Raji (cell line): ENCODE measurements at regions not wholly inside any gene's neighbourhood (a gene's known extent, or its start where the extent isn't known, plus 50 kb on each side); places are given as distances from the start of the nearest gene placed in this dataset.

Experiments
- POLR2A ChIP-seq: IDR thresholded peaks from 2 replicates; pipeline ENCODE4 v1.6.1; 2011; ENCODE audit warnings: low read depth, low read length, control low read depth; ENCODE audit not compliant: insufficient read depth

- no peak for TF ChIP-seq POLR2A
Observed at GRCh38 chr5:91291628-91292569, 91.2 kb downstream of the ARRDC3 start.

- no peak for TF ChIP-seq POLR2A
Observed at GRCh38 chr5:91288118-91288916, 94.8 kb downstream of the ARRDC3 start.

GRCh38 chr5:91283899-91284298 lies 99.2 kb downstream of the ARRDC3 start:
- TF ChIP-seq POLR2A, result no peak

DNA sequence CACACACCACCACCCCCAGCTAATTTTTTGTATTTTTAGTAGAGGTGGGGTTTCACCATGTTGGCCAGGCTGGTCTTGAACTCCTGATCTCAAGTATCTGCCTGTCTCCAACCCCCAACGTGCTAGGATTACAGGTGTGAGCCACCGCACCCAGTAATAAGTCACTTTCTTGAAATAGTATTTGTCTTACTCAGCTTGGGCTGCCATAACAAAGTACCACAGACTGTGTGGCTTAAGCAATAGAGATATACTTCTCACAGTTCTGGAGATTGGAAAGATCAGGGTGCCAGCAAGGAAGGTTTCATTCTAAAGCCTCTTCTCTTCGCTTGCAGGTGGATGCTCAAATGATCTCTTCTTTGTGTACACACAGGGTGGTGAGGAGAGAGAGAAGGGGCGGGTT lies 99.8 kb downstream of the ARRDC3 start:
- no peak for TF ChIP-seq POLR2A

DNA sequence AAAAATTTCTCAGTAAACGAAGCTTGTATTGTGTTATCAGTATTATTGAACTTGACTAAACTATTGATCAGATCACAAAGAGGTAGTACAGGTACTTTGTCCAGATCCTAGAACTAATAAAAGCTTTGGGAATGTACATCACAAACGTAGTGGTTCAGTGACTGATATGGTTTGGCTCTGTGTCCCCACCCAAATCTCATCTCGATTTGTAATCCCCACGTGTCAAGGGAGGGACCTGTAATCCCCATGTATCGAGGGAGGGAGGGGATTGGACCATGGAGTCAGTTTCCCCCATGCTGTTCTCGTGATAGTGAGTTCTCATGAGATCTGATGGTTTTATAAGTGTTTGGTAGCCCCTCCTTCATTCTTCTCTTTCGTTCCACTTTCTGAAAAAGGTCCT lies 100.9 kb downstream of the ARRDC3 start:
- no peak for TF ChIP-seq POLR2A

- TF ChIP-seq POLR2A, result no peak
Observed at GRCh38 chr5:91281401-91281800, 101.7 kb downstream of the ARRDC3 start.

DNA sequence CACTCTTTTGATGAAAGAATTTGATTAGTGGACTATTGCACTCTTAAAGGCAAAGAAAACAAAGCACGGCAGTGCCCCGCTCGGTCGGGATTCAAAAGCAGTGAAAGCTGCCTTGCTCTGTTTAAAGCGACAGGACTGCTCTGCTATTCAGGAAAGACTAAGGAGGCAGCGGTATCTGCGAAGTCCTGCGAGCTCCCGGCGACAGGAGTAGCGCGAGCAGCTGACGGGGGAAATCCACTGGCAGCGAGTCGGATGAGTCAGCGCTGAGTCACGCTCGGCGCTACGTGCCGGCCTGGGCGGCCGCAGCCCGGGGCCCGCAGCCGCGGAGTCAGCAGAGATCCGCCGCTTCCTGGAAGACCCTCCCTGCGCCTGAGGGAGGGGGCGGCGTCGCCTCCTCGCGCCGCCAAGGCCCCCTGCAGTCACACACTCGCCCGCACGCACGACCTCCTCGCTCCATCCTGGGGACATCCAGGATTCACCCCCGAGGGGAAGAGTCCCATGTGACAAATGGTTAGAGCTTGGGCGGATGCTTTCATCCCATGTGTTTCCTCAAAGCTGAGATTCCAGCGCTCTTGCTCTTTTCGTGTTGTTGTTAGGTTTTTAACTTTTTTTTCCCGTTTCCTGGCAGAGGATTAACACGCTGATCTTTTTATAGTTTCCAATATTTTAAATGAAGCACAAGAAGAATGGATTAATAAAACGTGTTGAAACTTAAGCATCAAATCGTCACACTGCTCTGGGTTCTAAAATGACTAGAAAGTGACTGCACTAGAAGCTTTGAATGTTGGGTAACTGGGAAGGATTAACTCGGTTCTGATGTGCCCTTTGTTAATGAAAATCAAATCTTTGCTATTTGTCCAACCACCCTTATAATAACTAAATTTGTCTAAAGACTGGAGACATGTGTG lies 102.5 kb downstream of the ARRDC3 start:
- no peak for TF ChIP-seq POLR2A

DNA sequence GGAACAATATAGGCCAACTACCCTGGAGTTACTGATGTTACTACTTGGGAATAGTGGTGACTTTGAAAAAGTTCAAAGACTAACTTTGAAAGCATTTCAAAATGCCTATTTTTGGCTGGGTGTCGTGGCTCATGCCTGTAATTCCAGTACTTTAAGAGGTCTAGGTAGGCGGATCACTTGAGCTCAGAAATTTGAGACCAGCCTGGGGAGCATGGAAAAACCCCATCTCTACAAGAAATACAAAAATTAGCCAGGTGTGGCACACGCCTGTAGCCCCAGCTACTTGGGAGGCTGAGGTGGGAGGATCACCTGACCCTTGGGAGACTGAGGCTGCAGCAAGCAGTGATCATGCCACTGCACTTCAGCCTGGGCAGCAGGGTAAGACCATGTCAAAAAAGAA lies 105.3 kb downstream of the ARRDC3 start:
- TF ChIP-seq POLR2A, result no peak

- no peak for TF ChIP-seq POLR2A
Observed at GRCh38 chr5:91277093-91277626, 106.0 kb downstream of the ARRDC3 start.

DNA sequence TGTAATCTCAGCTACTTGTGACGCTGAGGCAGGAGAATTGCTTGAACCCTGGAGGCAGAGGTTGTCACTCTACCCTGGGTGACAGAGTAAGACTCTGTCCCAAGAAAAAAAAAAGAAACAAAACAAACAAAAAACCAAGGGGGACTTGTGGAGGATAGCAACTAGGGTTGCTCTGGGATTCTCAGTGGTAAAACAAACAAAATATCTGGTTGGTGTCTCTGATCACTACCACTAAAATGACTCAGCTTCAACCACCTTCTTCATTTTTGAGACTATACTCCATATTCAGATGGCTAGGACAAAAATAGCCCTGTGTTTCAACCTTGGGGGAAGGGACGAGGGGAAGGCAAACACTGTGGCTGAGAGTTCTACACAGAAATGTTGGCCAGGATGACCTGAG lies 110.3 kb downstream of the ARRDC3 start:
- TF ChIP-seq POLR2A, result no peak

DNA sequence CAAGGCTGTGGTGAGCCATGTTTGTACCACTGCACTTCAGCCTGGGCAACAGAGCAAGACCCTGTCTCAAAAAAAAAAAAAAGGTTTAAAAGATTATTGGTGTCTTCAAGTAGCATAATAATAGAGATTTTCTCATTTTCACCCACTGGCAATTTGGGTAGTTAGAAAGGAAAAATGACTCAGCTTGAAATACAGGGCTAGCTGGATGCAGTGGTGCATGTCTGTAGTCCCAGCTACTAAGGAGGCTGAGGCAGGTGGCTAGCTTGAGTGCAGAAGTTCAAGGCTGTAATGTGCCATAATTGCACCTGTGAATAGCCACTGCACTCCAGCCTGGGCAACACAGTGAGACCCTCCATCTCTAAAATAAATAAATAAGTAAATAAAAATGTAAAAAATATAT lies 111.1 kb downstream of the ARRDC3 start:
- no peak for TF ChIP-seq POLR2A

- TF ChIP-seq POLR2A, result no peak
Observed at GRCh38 chr5:91269198-91269597, 113.9 kb downstream of the ARRDC3 start.

DNA sequence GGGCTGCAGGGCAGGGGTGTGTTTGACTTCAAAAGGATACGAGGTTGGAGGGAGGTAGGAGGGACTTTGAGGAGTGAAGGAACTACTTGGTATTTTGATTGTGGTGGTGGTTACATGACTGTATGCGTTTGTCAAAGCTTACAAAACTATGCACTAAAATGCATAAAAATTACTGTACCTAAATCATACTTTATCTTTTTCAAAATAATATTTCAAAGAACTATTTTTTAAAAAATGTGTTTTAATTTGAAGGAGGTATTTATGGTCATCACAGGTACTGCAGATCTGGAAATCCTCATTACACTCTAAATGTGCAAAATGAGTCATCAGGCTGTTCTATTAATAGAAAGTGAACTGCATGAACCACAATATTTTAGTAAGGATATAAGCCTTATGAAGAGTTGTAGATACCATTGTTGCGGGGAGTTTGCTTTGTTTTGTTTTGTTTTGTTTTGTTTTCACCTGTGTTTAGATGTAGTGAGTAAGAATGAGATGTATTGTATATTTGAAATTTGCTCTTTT lies 116.9 kb downstream of the ARRDC3 start:
- no peak for TF ChIP-seq POLR2A

DNA sequence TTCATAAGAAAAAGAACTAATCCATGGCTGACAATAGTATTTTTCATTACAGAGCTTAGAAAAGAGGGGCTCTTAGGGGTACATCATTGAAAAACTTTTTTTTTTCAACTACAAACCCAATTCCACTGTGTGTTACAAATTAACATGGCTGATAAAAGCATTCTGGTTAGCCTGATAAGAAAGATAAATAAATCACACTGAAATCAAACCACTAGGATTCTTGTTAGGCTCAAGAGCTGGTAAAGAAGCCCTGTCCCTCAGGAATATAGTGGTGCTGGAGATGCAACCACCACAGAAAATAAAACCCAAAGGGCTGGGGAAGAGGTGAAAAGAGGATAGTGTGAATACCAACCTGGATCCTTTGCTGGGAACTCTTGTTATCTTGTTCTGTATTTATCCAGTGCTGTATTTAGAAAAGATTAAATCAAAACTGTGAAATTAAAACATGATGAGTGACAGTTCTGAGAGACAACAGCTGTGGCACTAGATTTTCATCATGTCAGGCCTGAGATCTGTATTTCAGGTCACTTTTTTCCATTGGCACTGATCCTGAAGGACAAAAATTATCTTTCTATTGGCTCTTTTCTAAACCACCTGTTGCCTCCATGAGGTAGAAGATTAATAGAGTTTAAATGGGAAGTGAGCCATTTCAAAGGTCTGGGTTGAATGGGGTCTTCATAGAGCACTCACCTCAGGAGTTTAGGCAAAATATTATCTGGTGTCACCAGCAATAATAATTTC lies 118.6 kb downstream of the ARRDC3 start:
- no peak for TF ChIP-seq POLR2A
